K562 (cell line): ENCODE measurements at regions not wholly inside any gene's neighbourhood (a gene's known extent, or its start where the extent isn't known, plus 50 kb on each side); places are given as distances from the start of the nearest gene placed in this dataset.

Experiments
- CTCF ChIP-seq, 3 experiments: IDR thresholded peaks in 2 of 3; conservative IDR thresholded peaks in 1 of 3; 2 replicates each; pipeline ENCODE4 v1.5.1; 2011 to 2012; ENCODE audit warnings: low read length in 3 of 3, mild to moderate bottlenecking in 3 of 3, control low read depth in 2 of 3, improper control_type of control experiment in 1 of 3, inconsistent platforms in 1 of 3, low read depth in 1 of 3, mixed read lengths in 1 of 3, moderate library complexity in 1 of 3; ENCODE audit not compliant: insufficient read depth in 2 of 3
- ELF2 ChIP-seq: fragments of 250-450 bp; sonication (Bioruptor Pico); IDR thresholded peaks from 2 replicates; pipeline ENCODE4 v1.5.0; 2021; ENCODE audit warnings: mild to moderate bottlenecking
- IRF2 ChIP-seq: sonication (generic); formaldehyde crosslinking; IDR thresholded peaks from 2 replicates; pipeline ENCODE4 v1.8.1; 2022; ENCODE audit warnings: mild to moderate bottlenecking, missing genetic modification reagents
- MYNN ChIP-seq, 2 experiments: sonication (generic); formaldehyde crosslinking in 1 of 2; IDR thresholded peaks; 2 replicates each; pipeline versions ENCODE4 v1.5.0 to v1.6.1; 2016 to 2020; ENCODE audit warnings: antibody characterized with exemption in 1 of 2, missing genetic modification reagents in 1 of 2
- NCOA1 ChIP-seq: fragments of 450-650 bp; IDR thresholded peaks from 2 replicates; pipeline ENCODE4 v1.6.1; 2016; ENCODE audit warnings: low read depth
- SOX6 ChIP-seq: fragments of 450-650 bp; IDR thresholded peaks from 2 replicates; pipeline ENCODE4 v1.6.1; 2014; ENCODE audit warnings: mild to moderate bottlenecking

DNA sequence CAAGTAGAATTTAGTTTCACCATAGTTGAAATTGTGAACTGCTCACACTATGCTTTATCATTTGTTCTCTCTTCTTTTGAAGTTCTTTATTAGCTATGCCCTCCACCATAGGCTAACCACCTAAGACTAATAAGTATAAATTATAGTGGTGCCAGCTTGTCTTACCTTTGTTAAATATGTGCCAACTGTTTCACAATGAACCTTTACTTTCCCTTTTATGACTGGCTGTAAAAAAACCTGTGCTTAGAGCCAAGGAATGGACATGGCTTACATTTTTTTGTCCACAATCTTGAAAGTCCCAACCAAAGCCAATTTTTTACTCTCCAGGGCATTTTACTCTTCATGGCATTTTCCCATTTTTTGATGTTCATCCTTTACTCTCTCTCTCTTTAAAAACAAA is 123.5 kb upstream of the LEF1 start:
- no peak for TF ChIP-seq ELF2
- TF ChIP-seq MYNN (IDR thresholded peaks at IDR 0.05): no peak
- TF ChIP-seq MYNN (CRISPR knock-in tag; IDR thresholded peaks at IDR 0.05): no peak
- TF ChIP-seq SOX6: no peak
- no peak for TF ChIP-seq IRF2 (CRISPR knock-in tag)
- TF ChIP-seq NCOA1: no peak
- TF ChIP-seq CTCF (IDR thresholded peaks at IDR 0.05 in 2 of 3, conservative IDR thresholded peaks at IDR 0.05 in 1 of 3; ENCODE audit: insufficient read depth in 2 of 3, low read depth in 1 of 3, low read length in 3 of 3): no peak
